ENCODE measurements at regions not wholly inside any gene's neighbourhood (a gene's known extent, or its start where the extent isn't known, plus 50 kb on each side); places are given as distances from the start of the nearest gene placed in this dataset.

- Histone ChIP-seq H4K20me1 (ENCODE audit: control insufficient read depth, extremely low read depth, insufficient read depth, low read length) (no peaks in the 10 kb centered on the region), H3K27ac (ENCODE audit: control insufficient read depth, insufficient read depth, low read length) (peak overlapping the region; percentile 59), H3K9me3 (ENCODE audit: control insufficient read depth, low read depth, low read length) (no peaks in the 10 kb centered on the region), H2AFZ (ENCODE audit: control insufficient read depth, low read length) (no peak overlapping the region), H3K9me1 (ENCODE audit: control insufficient read depth, extremely low read depth, insufficient read depth, low read length) (no peaks in the 10 kb centered on the region), H3K36me3 (ENCODE audit: control insufficient read depth in 2 of 2, extremely low read depth in 1 of 2, insufficient read depth in 2 of 2, low read length in 2 of 2) (no peaks in the 10 kb centered on the region), H3K9ac (ENCODE audit: control insufficient read depth, extremely low read depth, insufficient read depth, low read length) (no peak overlapping the region), H3K27me3 (ENCODE audit: control insufficient read depth, extremely low read depth, insufficient read depth, low read length) (no peaks in the 10 kb centered on the region), H3K79me2 (ENCODE audit: control insufficient read depth, insufficient read depth, low read length) (no peaks in the 10 kb centered on the region), H3K4me1 (ENCODE audit: control insufficient read depth, extremely low read depth, insufficient read depth, low read length) (peaks cover 6% of the 10 kb centered on the region), H3K4me2 (ENCODE audit: control insufficient read depth, extremely low read depth, insufficient read depth, low read depth, low read length) (no peak overlapping the region), H3K4me3 (ENCODE audit: control insufficient read depth in 2 of 3, extremely low read depth in 1 of 3, insufficient read depth in 2 of 3, low read depth in 1 of 3, low read length in 3 of 3) (no peak overlapping the region)
- TF ChIP-seq CTCF (optimal IDR thresholded peaks at IDR 0.05 in 1 of 3, IDR thresholded peaks at IDR 0.05 in 1 of 3, conservative IDR thresholded peaks at IDR 0.05 in 1 of 3; ENCODE audit: extremely low read depth in 1 of 3, insufficient read depth in 2 of 3, low read length in 3 of 3) (no peak), EZH2 (IDR thresholded peaks at IDR 0.05; ENCODE audit: low read length) (no peak)
- DNase-seq (ENCODE audit: low read depth, low spot score) = no peak
- dilution Hi-C loops (cut with MboI; ENCODE audit: extremely low pct_ligation_motif_present, low sequenced_read_pairs) = no loop called here
- FAIRE-seq = no peak
These were observed 477.0 kb downstream of the IPMK start for GRCh38 chr10:57790703-57791102.

DNA sequence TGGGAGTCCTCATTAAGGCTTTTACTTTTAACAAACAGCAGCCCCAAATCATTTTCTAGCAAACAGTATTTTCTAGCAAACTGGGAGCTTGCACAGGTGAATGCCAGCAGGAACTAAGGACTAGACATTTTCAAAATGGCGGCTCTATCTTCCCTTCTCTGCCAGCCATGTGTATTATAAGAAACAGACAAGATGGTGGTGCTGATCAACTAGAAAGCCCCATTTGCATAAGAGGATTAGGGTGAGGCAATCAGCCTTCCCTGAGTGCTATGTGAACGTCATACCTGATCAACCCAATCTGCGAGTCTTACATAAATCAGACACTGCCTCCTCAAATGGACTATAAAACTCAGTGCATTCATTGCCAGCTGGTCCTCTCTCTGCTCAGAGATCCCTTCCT lies 479.6 kb downstream of the IPMK start:
- no peak overlapping the region for H3K9ac ChIP-seq (ENCODE audit: control insufficient read depth, extremely low read depth, insufficient read depth, low read length)
- H3K27me3 ChIP-seq (ENCODE audit: control insufficient read depth, extremely low read depth, insufficient read depth, low read length) = no peaks in the 10 kb centered on the region
- FAIRE-seq = no peak
- no peaks in the 10 kb centered on the region for H4K20me1 ChIP-seq (ENCODE audit: control insufficient read depth, extremely low read depth, insufficient read depth, low read length)
- no peaks in the 10 kb centered on the region for H3K36me3 ChIP-seq (ENCODE audit: control insufficient read depth in 2 of 2, extremely low read depth in 1 of 2, insufficient read depth in 2 of 2, low read length in 2 of 2)
- dilution Hi-C loops (cut with MboI; ENCODE audit: extremely low pct_ligation_motif_present, low sequenced_read_pairs) = no loop called here
- peaks cover 12% of the 10 kb centered on the region for H3K4me1 ChIP-seq (ENCODE audit: control insufficient read depth, extremely low read depth, insufficient read depth, low read length)
- no peak overlapping the region for H2AFZ ChIP-seq (ENCODE audit: control insufficient read depth, low read length)
- no peak for DNase-seq (ENCODE audit: low read depth, low spot score)
- no peaks in the 10 kb centered on the region for H3K79me2 ChIP-seq (ENCODE audit: control insufficient read depth, insufficient read depth, low read length)
- TF ChIP-seq EZH2 (IDR thresholded peaks at IDR 0.05; ENCODE audit: low read length) = no peak
- no peak for TF ChIP-seq CTCF (optimal IDR thresholded peaks at IDR 0.05 in 1 of 3, IDR thresholded peaks at IDR 0.05 in 1 of 3, conservative IDR thresholded peaks at IDR 0.05 in 1 of 3; ENCODE audit: extremely low read depth in 1 of 3, insufficient read depth in 2 of 3, low read length in 3 of 3)
- no peaks in the 10 kb centered on the region for H3K9me3 ChIP-seq (ENCODE audit: control insufficient read depth, low read depth, low read length)
- H3K27ac ChIP-seq (ENCODE audit: control insufficient read depth, insufficient read depth, low read length) = no peak overlapping the region
- H3K4me3 ChIP-seq (ENCODE audit: control insufficient read depth in 2 of 3, extremely low read depth in 1 of 3, insufficient read depth in 2 of 3, low read depth in 1 of 3, low read length in 3 of 3) = no peak overlapping the region
- no peak overlapping the region for H3K4me2 ChIP-seq (ENCODE audit: control insufficient read depth, extremely low read depth, insufficient read depth, low read depth, low read length)
- no peaks in the 10 kb centered on the region for H3K9me1 ChIP-seq (ENCODE audit: control insufficient read depth, extremely low read depth, insufficient read depth, low read length)

Measured in keratinocyte (primary cell).